ENCODE measurements at regions not wholly inside any gene's neighbourhood (a gene's known extent, or its start where the extent isn't known, plus 50 kb on each side); places are given as distances from the start of the nearest gene placed in this dataset.

DNA sequence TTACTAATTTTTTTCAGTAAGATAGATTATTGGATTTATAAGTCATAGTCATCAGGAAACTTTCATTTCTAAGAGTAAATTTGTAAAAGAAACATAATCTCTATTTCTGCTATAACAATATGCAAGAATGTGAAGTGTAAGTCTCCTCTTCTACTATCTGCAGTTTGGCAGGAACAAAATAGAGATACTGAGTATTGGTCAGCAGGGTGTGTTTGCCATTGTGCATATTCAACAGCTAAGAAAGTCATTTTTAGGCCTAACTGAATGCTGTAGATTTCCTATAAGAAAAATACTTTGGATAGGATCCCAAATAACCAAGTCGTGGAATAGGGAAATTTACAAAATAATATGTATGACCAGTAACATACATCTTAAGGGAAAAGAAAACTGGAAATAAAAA lies 253.3 kb upstream of the EPHA5 start:
- TF ChIP-seq, protein P1, sequence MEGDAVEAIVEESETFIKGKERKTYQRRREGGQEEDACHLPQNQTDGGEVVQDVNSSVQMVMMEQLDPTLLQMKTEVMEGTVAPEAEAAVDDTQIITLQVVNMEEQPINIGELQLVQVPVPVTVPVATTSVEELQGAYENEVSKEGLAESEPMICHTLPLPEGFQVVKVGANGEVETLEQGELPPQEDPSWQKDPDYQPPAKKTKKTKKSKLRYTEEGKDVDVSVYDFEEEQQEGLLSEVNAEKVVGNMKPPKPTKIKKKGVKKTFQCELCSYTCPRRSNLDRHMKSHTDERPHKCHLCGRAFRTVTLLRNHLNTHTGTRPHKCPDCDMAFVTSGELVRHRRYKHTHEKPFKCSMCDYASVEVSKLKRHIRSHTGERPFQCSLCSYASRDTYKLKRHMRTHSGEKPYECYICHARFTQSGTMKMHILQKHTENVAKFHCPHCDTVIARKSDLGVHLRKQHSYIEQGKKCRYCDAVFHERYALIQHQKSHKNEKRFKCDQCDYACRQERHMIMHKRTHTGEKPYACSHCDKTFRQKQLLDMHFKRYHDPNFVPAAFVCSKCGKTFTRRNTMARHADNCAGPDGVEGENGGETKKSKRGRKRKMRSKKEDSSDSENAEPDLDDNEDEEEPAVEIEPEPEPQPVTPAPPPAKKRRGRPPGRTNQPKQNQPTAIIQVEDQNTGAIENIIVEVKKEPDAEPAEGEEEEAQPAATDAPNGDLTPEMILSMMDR (IDR thresholded peaks at IDR 0.05) = no peak
- no peak for TF ChIP-seq POLR2A (IDR thresholded peaks at IDR 0.05)
- no peak for TF ChIP-seq POLR2AphosphoS5 (IDR thresholded peaks at IDR 0.05)
- Histone ChIP-seq H3K4me3 (no peak overlapping the region), H3K36me3 (no peaks in the 10 kb centered on the region), H3K27ac (no peak overlapping the region), H3K9me3 (no peaks in the 10 kb centered on the region), H3K27me3 (no peaks in the 10 kb centered on the region), H3K4me1 (no peaks in the 10 kb centered on the region)
- intact Hi-C loops (cut with DNase I; ENCODE audit: low total_unique reads) = no loop called here
- no peak for DNase-seq (ENCODE audit: low spot score in 2 of 2)

DNA sequence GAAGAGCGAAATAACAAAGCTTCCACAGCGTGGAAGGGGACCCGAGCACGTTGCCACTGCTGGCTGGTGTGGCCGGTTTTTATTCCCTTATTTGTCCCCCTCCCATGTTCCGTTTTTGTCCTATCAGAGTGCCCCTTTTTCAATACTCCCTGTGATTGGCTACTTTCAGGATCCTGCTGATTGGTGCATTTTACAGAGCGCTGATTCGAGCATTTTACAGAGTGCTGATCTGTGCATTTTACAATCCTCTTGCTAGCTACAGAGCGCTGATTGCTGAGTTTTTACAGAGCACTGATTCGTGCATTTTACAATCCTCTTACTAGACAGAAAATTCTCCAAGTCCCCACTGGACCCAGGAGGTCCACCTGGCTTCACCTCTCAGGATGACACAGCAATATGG lies 250.9 kb upstream of the EPHA5 start:
- DNase-seq (ENCODE audit: low spot score in 2 of 2) = no peak
- Histone ChIP-seq H3K4me3 (no peak overlapping the region), H3K4me1 (no peaks in the 10 kb centered on the region), H3K36me3 (no peaks in the 10 kb centered on the region), H3K9me3 (no peaks in the 10 kb centered on the region), H3K27ac (no peak overlapping the region), H3K27me3 (no peaks in the 10 kb centered on the region)
- intact Hi-C loops (cut with DNase I; ENCODE audit: low total_unique reads) = no loop called here
- TF ChIP-seq POLR2A (IDR thresholded peaks at IDR 0.05) (no peak), POLR2AphosphoS5 (IDR thresholded peaks at IDR 0.05) (no peak)
- TF ChIP-seq, protein P1 (IDR thresholded peaks at IDR 0.05) = no peak

DNA sequence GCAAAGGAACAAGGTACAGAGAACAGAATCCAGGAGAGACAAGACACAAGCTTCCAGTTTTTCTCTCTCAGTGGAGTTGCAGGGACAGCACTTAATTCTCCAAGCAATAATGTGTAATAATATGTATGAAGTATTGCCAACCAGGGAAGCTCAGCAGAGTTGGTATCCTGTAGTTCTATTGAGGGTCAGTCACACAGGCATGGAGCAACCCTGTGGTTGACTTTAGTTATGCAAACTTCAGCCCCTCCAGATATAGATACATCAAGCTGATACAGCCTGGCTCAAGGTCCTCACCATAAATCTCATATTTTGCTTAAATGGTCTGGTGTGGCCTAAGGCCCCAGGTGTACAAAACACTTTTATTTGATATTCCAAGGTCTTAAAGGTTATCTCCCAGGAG lies 248.6 kb upstream of the EPHA5 start:
- intact Hi-C loops (cut with DNase I; ENCODE audit: low total_unique reads) = no loop called here
- H3K27me3 ChIP-seq = no peaks in the 10 kb centered on the region
- no peak for TF ChIP-seq POLR2AphosphoS5 (IDR thresholded peaks at IDR 0.05)
- TF ChIP-seq, protein P1 (IDR thresholded peaks at IDR 0.05) = no peak
- no peak for TF ChIP-seq POLR2A (IDR thresholded peaks at IDR 0.05)
- DNase-seq (ENCODE audit: low spot score in 2 of 2) = no peak
- H3K9me3 ChIP-seq = no peaks in the 10 kb centered on the region
- H3K4me3 ChIP-seq = no peak overlapping the region
- H3K27ac ChIP-seq = no peak overlapping the region
- H3K4me1 ChIP-seq = no peaks in the 10 kb centered on the region
- H3K36me3 ChIP-seq = no peaks in the 10 kb centered on the region

DNA sequence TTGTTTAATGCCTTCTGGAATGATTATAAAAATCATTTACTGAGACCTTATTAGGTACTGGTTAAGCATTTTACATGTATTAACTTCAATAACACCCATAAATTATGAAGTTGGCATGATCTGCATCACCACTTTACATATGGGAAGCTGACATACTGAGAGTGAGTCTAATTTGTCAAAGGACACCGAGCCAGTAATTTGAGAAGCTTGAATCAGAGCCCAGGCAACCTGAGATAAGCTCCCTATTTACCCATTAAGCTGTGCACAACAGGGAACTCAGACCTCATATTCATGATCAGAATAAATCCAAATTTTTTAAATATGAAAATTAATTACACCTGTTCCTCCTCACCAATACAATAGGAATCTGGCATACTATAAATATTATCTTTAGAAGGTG lies 247.9 kb upstream of the EPHA5 start:
- no peak overlapping the region for H3K27ac ChIP-seq
- TF ChIP-seq POLR2AphosphoS5 (IDR thresholded peaks at IDR 0.05) (no peak), POLR2A (IDR thresholded peaks at IDR 0.05) (no peak)
- TF ChIP-seq, protein P1 (IDR thresholded peaks at IDR 0.05) = no peak
- intact Hi-C loops (cut with DNase I; ENCODE audit: low total_unique reads) = no loop called here
- H3K9me3 ChIP-seq = no peaks in the 10 kb centered on the region
- no peaks in the 10 kb centered on the region for H3K27me3 ChIP-seq
- DNase-seq (ENCODE audit: low spot score in 2 of 2) = no peak
- no peaks in the 10 kb centered on the region for H3K4me1 ChIP-seq
- H3K36me3 ChIP-seq = no peaks in the 10 kb centered on the region
- H3K4me3 ChIP-seq = no peak overlapping the region

DNA sequence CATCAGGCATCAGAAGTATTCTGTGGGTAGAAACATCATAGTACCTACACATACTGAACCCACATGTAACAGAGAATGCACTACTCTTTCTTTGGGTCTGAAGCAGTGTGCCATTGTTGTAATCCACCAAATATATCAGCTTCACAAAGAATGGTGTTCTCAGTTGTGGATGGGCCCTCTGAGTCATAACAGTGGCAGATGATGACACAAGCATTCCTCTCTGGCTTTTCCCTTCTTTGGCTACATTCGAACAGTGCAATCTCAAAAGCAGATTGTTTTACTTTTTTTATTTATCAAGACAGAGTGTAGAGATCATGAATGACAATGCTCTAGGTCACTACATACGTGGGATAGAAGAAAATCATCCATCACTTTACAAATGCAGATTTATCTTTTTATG lies 247.2 kb upstream of the EPHA5 start:
- Histone ChIP-seq H3K4me1 (no peaks in the 10 kb centered on the region), H3K27me3 (no peaks in the 10 kb centered on the region), H3K4me3 (no peak overlapping the region), H3K27ac (no peak overlapping the region), H3K9me3 (no peaks in the 10 kb centered on the region), H3K36me3 (no peaks in the 10 kb centered on the region)
- no peak for TF ChIP-seq POLR2A (IDR thresholded peaks at IDR 0.05)
- TF ChIP-seq POLR2AphosphoS5 (IDR thresholded peaks at IDR 0.05) = no peak
- TF ChIP-seq, protein P1 (IDR thresholded peaks at IDR 0.05) = no peak
- intact Hi-C loops (cut with DNase I; ENCODE audit: low total_unique reads) = no loop called here
- DNase-seq (ENCODE audit: low spot score in 2 of 2) = no peak

Measured in breast epithelium (tissue), 4 donors.